Stimulated activated memory B cell treated with anti-CD40 and anti-IgM and Interleukin-4, amounts not matched to agents 10 μg/mL and 1 μg/mL and 100 μg/mL, for 72 hours (primary cell): ENCODE measurements at regions not wholly inside any gene's neighbourhood (a gene's known extent, or its start where the extent isn't known, plus 50 kb on each side); places are given as distances from the start of the nearest gene placed in this dataset.

ENCODE experiments used
- ATAC-seq: fragments of 150-1000 bp; cut with Tn5 transposase; 2 replicates; pipeline ENCODE4 v1.10.0; 2021
- H3K27ac Mint-ChIP-seq: one replicate; pipeline ENCODE4 v1.8.0; 2022; ENCODE audit warnings: mild to moderate bottlenecking, mixed read lengths
- H3K27me3 Mint-ChIP-seq: one replicate; pipeline ENCODE4 v1.8.0; 2022; ENCODE audit warnings: mixed read lengths
- H3K36me3 Mint-ChIP-seq: one replicate; pipeline ENCODE4 v1.8.0; 2022; ENCODE audit warnings: mixed read lengths
- H3K4me1 Mint-ChIP-seq: one replicate; pipeline ENCODE4 v1.8.0; 2022; ENCODE audit warnings: mixed read lengths
- H3K4me3 Mint-ChIP-seq: one replicate; pipeline ENCODE4 v1.8.0; 2022; ENCODE audit warnings: mild to moderate bottlenecking, moderate library complexity, mixed read lengths
- H3K9me3 Mint-ChIP-seq: one replicate; pipeline ENCODE4 v1.8.0; 2022; ENCODE audit warnings: mixed read lengths

GRCh38 chr3:59277201-59277600 is 227.4 kb upstream of the CFAP20DC start:
- H3K4me1 Mint-ChIP-seq = no peaks in the 10 kb centered on the region
- H3K27me3 Mint-ChIP-seq = no peaks in the 10 kb centered on the region
- H3K36me3 Mint-ChIP-seq = no peaks in the 10 kb centered on the region
- H3K9me3 Mint-ChIP-seq = no peaks in the 10 kb centered on the region
- H3K27ac Mint-ChIP-seq = no peak overlapping the region
- no peak overlapping the region for H3K4me3 Mint-ChIP-seq
- ATAC-seq = no peak

GRCh38 chr3:59273976-59274375 is 224.2 kb upstream of the CFAP20DC start:
- Mint-ChIP-seq H3K9me3 (no peaks in the 10 kb centered on the region), H3K36me3 (no peaks in the 10 kb centered on the region), H3K27ac (no peak overlapping the region), H3K4me1 (no peaks in the 10 kb centered on the region), H3K4me3 (no peak overlapping the region), H3K27me3 (no peaks in the 10 kb centered on the region)
- ATAC-seq = no peak

- no peaks in the 10 kb centered on the region for H3K36me3 Mint-ChIP-seq
- H3K4me3 Mint-ChIP-seq = no peak overlapping the region
- ATAC-seq = no peak
- no peaks in the 10 kb centered on the region for H3K27me3 Mint-ChIP-seq
- H3K9me3 Mint-ChIP-seq = no peaks in the 10 kb centered on the region
- no peaks in the 10 kb centered on the region for H3K4me1 Mint-ChIP-seq
- no peak overlapping the region for H3K27ac Mint-ChIP-seq
Measured at GRCh38 chr3:59271971-59272370, 222.1 kb upstream of the CFAP20DC start.

GRCh38 chr3:59270921-59271320 is 221.1 kb upstream of the CFAP20DC start:
- Mint-ChIP-seq H3K4me3 (no peak overlapping the region), H3K27me3 (no peaks in the 10 kb centered on the region), H3K27ac (no peak overlapping the region), H3K36me3 (no peaks in the 10 kb centered on the region), H3K9me3 (no peaks in the 10 kb centered on the region), H3K4me1 (no peaks in the 10 kb centered on the region)
- ATAC-seq = no peak

- no peaks in the 10 kb centered on the region for H3K27me3 Mint-ChIP-seq
- no peaks in the 10 kb centered on the region for H3K9me3 Mint-ChIP-seq
- no peak overlapping the region for H3K27ac Mint-ChIP-seq
- H3K4me1 Mint-ChIP-seq = no peaks in the 10 kb centered on the region
- ATAC-seq = no peak
- no peak overlapping the region for H3K4me3 Mint-ChIP-seq
- no peaks in the 10 kb centered on the region for H3K36me3 Mint-ChIP-seq
Measured at GRCh38 chr3:59270209-59270608, 220.4 kb upstream of the CFAP20DC start.

- Mint-ChIP-seq H3K36me3 (peaks cover 6% of the 10 kb centered on the region), H3K4me3 (no peak overlapping the region)
- no peak for ATAC-seq
Measured at GRCh38 chr3:59268170-59268569, 218.3 kb upstream of the CFAP20DC start.

GRCh38 chr3:59267021-59267420 is 217.2 kb upstream of the CFAP20DC start:
- no peaks in the 10 kb centered on the region for H3K27me3 Mint-ChIP-seq
- H3K27ac Mint-ChIP-seq = no peak overlapping the region
- H3K36me3 Mint-ChIP-seq = peaks cover 6% of the 10 kb centered on the region
- ATAC-seq = no peak
- peaks cover 7% of the 10 kb centered on the region for H3K9me3 Mint-ChIP-seq
- H3K4me3 Mint-ChIP-seq = no peak overlapping the region
- H3K4me1 Mint-ChIP-seq = peaks cover 10% of the 10 kb centered on the region

More at GRCh38 chr3:59268170-59268569, 218.3 kb upstream of the CFAP20DC start:
- Mint-ChIP-seq H3K4me1 (no peaks in the 10 kb centered on the region), H3K27ac (no peak overlapping the region), H3K9me3 (peaks cover 7% of the 10 kb centered on the region), H3K27me3 (no peaks in the 10 kb centered on the region)

- Mint-ChIP-seq H3K4me3 (no peak overlapping the region), H3K9me3 (peaks cover 7% of the 10 kb centered on the region), H3K27ac (no peak overlapping the region), H3K27me3 (no peaks in the 10 kb centered on the region), H3K4me1 (peaks cover 13% of the 10 kb centered on the region), H3K36me3 (peaks cover 6% of the 10 kb centered on the region)
- ATAC-seq = no peak
Measured at GRCh38 chr3:59266551-59266950, 216.7 kb upstream of the CFAP20DC start.

GRCh38 chr3:59265566-59265965 is 215.7 kb upstream of the CFAP20DC start:
- Mint-ChIP-seq H3K4me1 (peaks cover 13% of the 10 kb centered on the region), H3K4me3 (no peak overlapping the region), H3K27ac (no peak overlapping the region), H3K36me3 (peaks cover 6% of the 10 kb centered on the region), H3K27me3 (no peaks in the 10 kb centered on the region), H3K9me3 (peaks cover 7% of the 10 kb centered on the region)
- no peak for ATAC-seq

GRCh38 chr3:59264366-59264765 is 214.5 kb upstream of the CFAP20DC start:
- Mint-ChIP-seq H3K9me3 (peaks cover 7% of the 10 kb centered on the region), H3K27ac (no peak overlapping the region), H3K4me1 (peaks cover 13% of the 10 kb centered on the region), H3K27me3 (no peaks in the 10 kb centered on the region), H3K36me3 (peaks cover 6% of the 10 kb centered on the region), H3K4me3 (no peak overlapping the region)
- no peak for ATAC-seq

GRCh38 chr3:59263152-59263551 is 213.3 kb upstream of the CFAP20DC start:
- peaks cover 7% of the 10 kb centered on the region for H3K9me3 Mint-ChIP-seq
- peaks cover 6% of the 10 kb centered on the region for H3K36me3 Mint-ChIP-seq
- no peaks in the 10 kb centered on the region for H3K27me3 Mint-ChIP-seq
- no peak overlapping the region for H3K27ac Mint-ChIP-seq
- no peak overlapping the region for H3K4me3 Mint-ChIP-seq
- peaks cover 13% of the 10 kb centered on the region for H3K4me1 Mint-ChIP-seq
- no peak for ATAC-seq

- Mint-ChIP-seq H3K27me3 (no peaks in the 10 kb centered on the region), H3K27ac (peak overlapping the region; percentile 4)
Measured at GRCh38 chr3:59262076-59262498, 212.3 kb upstream of the CFAP20DC start.

GRCh38 chr3:59261009-59261408 is 211.2 kb upstream of the CFAP20DC start:
- peaks cover 6% of the 10 kb centered on the region for H3K36me3 Mint-ChIP-seq
- peaks cover 13% of the 10 kb centered on the region for H3K4me1 Mint-ChIP-seq
- no peak overlapping the region for H3K27ac Mint-ChIP-seq
- H3K27me3 Mint-ChIP-seq = no peaks in the 10 kb centered on the region
- peaks cover 7% of the 10 kb centered on the region for H3K9me3 Mint-ChIP-seq
- ATAC-seq = no peak
- no peak overlapping the region for H3K4me3 Mint-ChIP-seq

More at GRCh38 chr3:59262076-59262498, 212.3 kb upstream of the CFAP20DC start:
- H3K9me3 Mint-ChIP-seq = peaks cover 7% of the 10 kb centered on the region
- peaks cover 13% of the 10 kb centered on the region for H3K4me1 Mint-ChIP-seq
- H3K36me3 Mint-ChIP-seq = peaks cover 6% of the 10 kb centered on the region
- peak; percentile 79 for ATAC-seq
- peak overlapping the region; percentile 63 for H3K4me3 Mint-ChIP-seq

- ATAC-seq = no peak
- H3K36me3 Mint-ChIP-seq = no peaks in the 10 kb centered on the region
- H3K4me3 Mint-ChIP-seq = no peak overlapping the region
Measured at GRCh38 chr3:59258550-59259260, 208.9 kb upstream of the CFAP20DC start.

GRCh38 chr3:59257506-59257905 is 207.7 kb upstream of the CFAP20DC start:
- Mint-ChIP-seq H3K27me3 (no peaks in the 10 kb centered on the region), H3K9me3 (no peaks in the 10 kb centered on the region), H3K36me3 (no peaks in the 10 kb centered on the region), H3K4me1 (peaks cover 8% of the 10 kb centered on the region), H3K4me3 (no peak overlapping the region), H3K27ac (no peak overlapping the region)
- ATAC-seq = no peak

More at GRCh38 chr3:59258550-59259260, 208.9 kb upstream of the CFAP20DC start:
- Mint-ChIP-seq H3K27me3 (no peaks in the 10 kb centered on the region), H3K4me1 (peaks cover 13% of the 10 kb centered on the region), H3K27ac (no peak overlapping the region), H3K9me3 (no peaks in the 10 kb centered on the region)

GRCh38 chr3:59256230-59256629 is 206.4 kb upstream of the CFAP20DC start:
- no peak for ATAC-seq
- no peaks in the 10 kb centered on the region for H3K27me3 Mint-ChIP-seq
- H3K36me3 Mint-ChIP-seq = no peaks in the 10 kb centered on the region
- H3K4me1 Mint-ChIP-seq = no peaks in the 10 kb centered on the region
- H3K27ac Mint-ChIP-seq = no peak overlapping the region
- H3K9me3 Mint-ChIP-seq = no peaks in the 10 kb centered on the region
- H3K4me3 Mint-ChIP-seq = no peak overlapping the region
